OCI-LY1 (cell line): ENCODE measurements at regions not wholly inside any gene's neighbourhood (a gene's known extent, or its start where the extent isn't known, plus 50 kb on each side); places are given as distances from the start of the nearest gene placed in this dataset.

Experiments used
- CTCF ChIP-seq: fragments of 200-600 bp; sonication (generic), shearing (Covaris generic); IDR thresholded peaks from 2 replicates; pipeline ENCODE4 v1.5.1; 2017; ENCODE audit warnings: mild to moderate bottlenecking, antibody characterized with exemption, low read length, moderate library complexity, mixed read lengths
- EZH2 ChIP-seq: fragments of 200-600 bp; sonication (generic), shearing (Covaris generic); IDR thresholded peaks from 2 replicates; pipeline ENCODE4 v1.8.0; 2017; ENCODE audit warnings: borderline replicate concordance, mixed run types, mild to moderate bottlenecking, antibody characterized with exemption, low read length, moderate library complexity, mixed read lengths

GRCh38 chr11:113613619-113614018 lies 92.5 kb downstream of the TMPRSS5 start:
- TF ChIP-seq CTCF (no peak), EZH2 (no peak)
